ENCODE measurements at regions not wholly inside any gene's neighbourhood (a gene's known extent, or its start where the extent isn't known, plus 50 kb on each side); places are given as distances from the start of the nearest gene placed in this dataset.
"Not testable (repeated sequence)": the region's sequence is repeated elsewhere in the genome, so short reads cannot be mapped to it uniquely, and the experiment has no call there.

DNA sequence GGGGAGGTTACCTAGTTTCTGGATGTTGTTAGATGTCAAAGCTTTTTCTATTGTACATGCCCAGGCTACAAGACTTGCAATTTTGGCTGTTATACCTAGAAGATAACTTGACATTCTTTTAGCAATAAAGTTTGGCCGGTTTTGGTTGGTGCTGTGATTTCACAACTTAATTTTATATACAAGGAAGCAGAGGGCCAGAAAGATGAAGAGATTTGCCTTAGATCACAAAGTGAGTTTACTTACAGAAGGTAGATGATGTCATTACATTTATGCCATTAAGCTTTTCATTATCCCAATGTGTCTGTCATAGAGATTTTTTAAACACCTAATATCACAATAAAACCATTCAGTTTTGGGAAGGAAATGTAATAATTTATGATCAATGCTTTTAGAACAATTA, 698.7 kb upstream of the ANO3 start:
- Histone ChIP-seq H3K4me1 (ENCODE audit: insufficient read depth, insufficient read length) (no peaks in the 10 kb centered on the region), H3K4me3 (ENCODE audit: insufficient read length, low read depth) (no peak overlapping the region), H3K27me3 (ENCODE audit: insufficient read depth, insufficient read length) (no peaks in the 10 kb centered on the region), H3K9me3 (ENCODE audit: insufficient read depth, low read length) (no peaks in the 10 kb centered on the region), H3K9ac (ENCODE audit: insufficient read length, low read depth) (no peak overlapping the region), H3K36me3 (ENCODE audit: insufficient read depth, insufficient read length, low read length) (no peaks in the 10 kb centered on the region)
- no peak for TF ChIP-seq SUZ12 (IDR thresholded peaks at IDR 0.05; ENCODE audit: extremely low read depth, insufficient read depth, insufficient read length)
- TF ChIP-seq YY1 (IDR thresholded peaks at IDR 0.05; ENCODE audit: insufficient read depth, insufficient read length) = no peak
- TF ChIP-seq ZNF274 (IDR thresholded peaks at IDR 0.05; ENCODE audit: low read depth, low read length) = no peak
- DNase-seq (ENCODE audit: low read depth, low spot score) = no peak

DNA sequence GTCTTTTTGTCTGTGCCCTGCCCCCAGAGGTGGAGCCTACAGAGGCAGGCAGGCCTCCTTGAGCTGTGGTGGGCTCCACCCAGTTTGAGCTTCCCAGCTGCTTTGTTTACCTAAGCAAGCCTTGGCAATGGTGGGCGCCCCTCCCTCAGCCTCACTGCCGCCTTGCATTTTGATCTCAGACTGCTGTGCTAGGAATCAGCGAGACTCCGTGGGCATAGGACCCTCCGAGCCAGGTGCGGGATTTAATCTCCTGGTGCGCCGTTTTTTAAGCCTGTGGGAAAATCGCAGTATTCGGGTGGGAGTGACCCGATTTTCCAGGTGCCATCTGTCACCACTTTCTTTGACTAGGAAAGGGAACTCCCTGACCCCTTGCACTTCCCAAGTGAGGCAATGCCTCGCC, 682.7 kb upstream of the ANO3 start:
- not testable (repeated sequence) for DNase-seq (ENCODE audit: low read depth, low spot score); H3K4me1 ChIP-seq (ENCODE audit: insufficient read depth, insufficient read length); H3K9me3 ChIP-seq (ENCODE audit: insufficient read depth, low read length); H3K27me3 ChIP-seq (ENCODE audit: insufficient read depth, insufficient read length); H3K36me3 ChIP-seq (ENCODE audit: insufficient read depth, insufficient read length, low read length); H3K4me3 ChIP-seq (ENCODE audit: insufficient read length, low read depth); H3K9ac ChIP-seq (ENCODE audit: insufficient read length, low read depth)

DNA sequence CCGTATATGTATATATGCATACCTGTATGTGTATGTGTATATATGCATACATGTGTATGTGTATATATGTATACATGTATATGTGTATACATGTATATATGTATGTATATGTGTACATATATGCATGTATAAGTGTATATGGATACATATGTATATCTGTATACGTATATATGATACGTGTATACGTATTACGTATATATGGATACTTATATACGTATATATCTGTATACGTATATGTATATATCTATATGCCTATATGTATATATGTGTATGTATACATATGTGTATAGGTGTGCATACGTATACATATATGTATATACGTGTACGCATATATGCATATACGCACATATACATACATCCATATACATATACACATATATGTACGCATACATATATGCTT, 681.6 kb upstream of the ANO3 start:
- no peak overlapping the region for H3K4me3 ChIP-seq (ENCODE audit: insufficient read length, low read depth)
- TF ChIP-seq ZNF274 (IDR thresholded peaks at IDR 0.05; ENCODE audit: low read depth, low read length) = no peak
- TF ChIP-seq SUZ12 (IDR thresholded peaks at IDR 0.05; ENCODE audit: extremely low read depth, insufficient read depth, insufficient read length) = no peak
- TF ChIP-seq YY1 (IDR thresholded peaks at IDR 0.05; ENCODE audit: insufficient read depth, insufficient read length) = no peak
- H3K4me1 ChIP-seq (ENCODE audit: insufficient read depth, insufficient read length) = no peaks in the 10 kb centered on the region
- no peak for DNase-seq (ENCODE audit: low read depth, low spot score)
- H3K36me3 ChIP-seq (ENCODE audit: insufficient read depth, insufficient read length, low read length) = no peaks in the 10 kb centered on the region
- H3K9me3 ChIP-seq (ENCODE audit: insufficient read depth, low read length) = peaks cover 5% of the 10 kb centered on the region; the same call in 1 of the 2 replicates
- no peak overlapping the region for H3K9ac ChIP-seq (ENCODE audit: insufficient read length, low read depth)
- no peaks in the 10 kb centered on the region for H3K27me3 ChIP-seq (ENCODE audit: insufficient read depth, insufficient read length)

DNA sequence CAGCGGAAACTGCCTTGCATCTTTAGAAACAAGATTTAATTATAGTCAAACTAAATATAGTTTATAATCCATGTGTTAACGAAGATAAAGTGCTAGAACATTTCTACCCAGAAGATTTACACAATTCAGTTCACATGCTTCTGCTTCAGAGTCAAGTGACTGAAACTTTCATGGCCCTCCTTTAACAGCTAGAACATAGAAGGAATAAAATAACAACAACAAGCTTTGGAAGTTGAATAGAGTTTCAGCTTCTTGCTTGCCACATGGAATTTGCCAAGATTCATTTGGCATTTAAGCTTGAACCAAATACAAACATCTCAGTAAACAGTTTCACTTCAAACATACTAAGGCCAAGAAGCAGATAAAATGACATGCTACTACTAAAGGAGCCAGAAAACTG, 676.3 kb upstream of the ANO3 start:
- H3K9ac ChIP-seq (ENCODE audit: insufficient read length, low read depth) = no peak overlapping the region
- no peaks in the 10 kb centered on the region for H3K36me3 ChIP-seq (ENCODE audit: insufficient read depth, insufficient read length, low read length)
- H3K9me3 ChIP-seq (ENCODE audit: insufficient read depth, low read length) = peaks cover 4% of the 10 kb centered on the region; the same call in 1 of the 2 replicates
- no peaks in the 10 kb centered on the region for H3K4me1 ChIP-seq (ENCODE audit: insufficient read depth, insufficient read length)
- no peaks in the 10 kb centered on the region for H3K27me3 ChIP-seq (ENCODE audit: insufficient read depth, insufficient read length)
- DNase-seq (ENCODE audit: low read depth, low spot score) = no peak
- H3K4me3 ChIP-seq (ENCODE audit: insufficient read length, low read depth) = no peak overlapping the region
- no peak for TF ChIP-seq YY1 (IDR thresholded peaks at IDR 0.05; ENCODE audit: insufficient read depth, insufficient read length)

DNA sequence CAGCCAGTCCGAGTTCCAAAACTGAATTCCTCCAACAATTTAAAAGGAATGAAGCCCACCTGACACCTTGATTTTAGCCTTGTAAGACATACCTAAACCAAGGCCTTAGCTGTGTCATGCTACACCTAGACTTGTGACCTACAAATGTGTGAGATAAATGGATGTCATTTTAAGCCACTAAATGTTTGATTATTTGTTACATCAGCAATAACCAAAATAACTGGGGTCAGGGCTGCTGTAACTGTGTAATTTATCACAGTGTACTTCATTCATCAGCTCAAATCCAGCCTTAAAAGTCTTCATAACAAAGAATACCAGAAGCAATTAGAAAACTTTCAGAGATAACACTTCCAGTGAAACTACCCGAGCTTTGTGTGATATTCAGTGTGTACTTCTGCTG, 673.0 kb upstream of the ANO3 start:
- Histone ChIP-seq H3K9ac (ENCODE audit: insufficient read length, low read depth) (no peak overlapping the region), H3K4me1 (ENCODE audit: insufficient read depth, insufficient read length) (no peaks in the 10 kb centered on the region), H3K27me3 (ENCODE audit: insufficient read depth, insufficient read length) (no peaks in the 10 kb centered on the region), H3K9me3 (ENCODE audit: insufficient read depth, low read length) (no peaks in the 10 kb centered on the region), H3K36me3 (ENCODE audit: insufficient read depth, insufficient read length, low read length) (no peaks in the 10 kb centered on the region), H3K4me3 (ENCODE audit: insufficient read length, low read depth) (no peak overlapping the region)
- no peak for DNase-seq (ENCODE audit: low read depth, low spot score)
- no peak for TF ChIP-seq YY1 (IDR thresholded peaks at IDR 0.05; ENCODE audit: insufficient read depth, insufficient read length)
- TF ChIP-seq SUZ12 (IDR thresholded peaks at IDR 0.05; ENCODE audit: extremely low read depth, insufficient read depth, insufficient read length) = no peak
- TF ChIP-seq ZNF274 (IDR thresholded peaks at IDR 0.05; ENCODE audit: low read depth, low read length) = no peak

DNA sequence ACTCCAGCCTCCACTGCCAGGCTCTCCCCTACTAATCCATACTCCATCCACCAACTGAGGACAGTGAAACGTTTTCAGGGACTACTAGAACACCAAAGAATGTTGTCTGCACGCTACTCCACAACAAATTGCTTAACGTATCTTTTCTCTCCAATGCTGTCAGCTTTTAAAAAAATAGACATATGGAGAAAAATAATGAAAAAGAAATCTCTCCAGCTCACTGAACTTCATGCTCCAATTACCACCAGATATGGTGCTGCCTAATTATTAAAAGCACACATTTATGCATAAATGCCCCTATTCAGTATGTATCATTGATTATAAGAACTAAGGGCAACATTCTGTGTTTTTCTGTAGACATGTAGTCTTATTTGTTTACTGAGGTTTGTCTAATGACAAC, 672.2 kb upstream of the ANO3 start:
- H3K36me3 ChIP-seq (ENCODE audit: insufficient read depth, insufficient read length, low read length) = no peaks in the 10 kb centered on the region
- no peaks in the 10 kb centered on the region for H3K27me3 ChIP-seq (ENCODE audit: insufficient read depth, insufficient read length)
- DNase-seq (ENCODE audit: low read depth, low spot score) = no peak
- no peak for TF ChIP-seq SUZ12 (IDR thresholded peaks at IDR 0.05; ENCODE audit: extremely low read depth, insufficient read depth, insufficient read length)
- no peak for TF ChIP-seq YY1 (IDR thresholded peaks at IDR 0.05; ENCODE audit: insufficient read depth, insufficient read length)
- TF ChIP-seq ZNF274 (IDR thresholded peaks at IDR 0.05; ENCODE audit: low read depth, low read length) = no peak
- H3K9me3 ChIP-seq (ENCODE audit: insufficient read depth, low read length) = no peaks in the 10 kb centered on the region
- H3K9ac ChIP-seq (ENCODE audit: insufficient read length, low read depth) = no peak overlapping the region
- H3K4me1 ChIP-seq (ENCODE audit: insufficient read depth, insufficient read length) = no peaks in the 10 kb centered on the region
- no peak overlapping the region for H3K4me3 ChIP-seq (ENCODE audit: insufficient read length, low read depth)

DNA sequence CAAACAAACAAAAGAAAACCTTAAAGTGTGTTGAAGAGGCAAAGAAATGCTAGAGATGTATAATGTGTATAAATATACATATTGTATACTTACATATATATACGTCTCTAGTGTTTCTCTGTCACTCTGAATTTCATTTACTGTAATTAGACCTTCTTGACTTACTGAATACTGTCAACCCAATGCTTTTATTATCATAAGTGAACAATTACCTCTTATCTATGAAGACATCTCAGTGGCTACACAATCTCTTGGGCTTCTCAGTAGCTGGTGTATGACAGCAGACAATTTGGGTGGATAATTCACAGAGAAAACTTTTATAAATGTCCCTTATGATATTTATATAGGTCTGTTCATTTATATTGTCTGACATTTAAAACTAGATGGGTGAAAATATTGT, 664.1 kb upstream of the ANO3 start:
- H3K9ac ChIP-seq (ENCODE audit: insufficient read length, low read depth) = no peak overlapping the region
- no peak for DNase-seq (ENCODE audit: low read depth, low spot score)
- no peak for TF ChIP-seq ZNF274 (IDR thresholded peaks at IDR 0.05; ENCODE audit: low read depth, low read length)
- no peak for TF ChIP-seq SUZ12 (IDR thresholded peaks at IDR 0.05; ENCODE audit: extremely low read depth, insufficient read depth, insufficient read length)
- TF ChIP-seq YY1 (IDR thresholded peaks at IDR 0.05; ENCODE audit: insufficient read depth, insufficient read length) = no peak
- no peaks in the 10 kb centered on the region for H3K36me3 ChIP-seq (ENCODE audit: insufficient read depth, insufficient read length, low read length)
- no peaks in the 10 kb centered on the region for H3K27me3 ChIP-seq (ENCODE audit: insufficient read depth, insufficient read length)
- H3K9me3 ChIP-seq (ENCODE audit: insufficient read depth, low read length) = no peaks in the 10 kb centered on the region
- H3K4me1 ChIP-seq (ENCODE audit: insufficient read depth, insufficient read length) = no peaks in the 10 kb centered on the region
- H3K4me3 ChIP-seq (ENCODE audit: insufficient read length, low read depth) = no peak overlapping the region

DNA sequence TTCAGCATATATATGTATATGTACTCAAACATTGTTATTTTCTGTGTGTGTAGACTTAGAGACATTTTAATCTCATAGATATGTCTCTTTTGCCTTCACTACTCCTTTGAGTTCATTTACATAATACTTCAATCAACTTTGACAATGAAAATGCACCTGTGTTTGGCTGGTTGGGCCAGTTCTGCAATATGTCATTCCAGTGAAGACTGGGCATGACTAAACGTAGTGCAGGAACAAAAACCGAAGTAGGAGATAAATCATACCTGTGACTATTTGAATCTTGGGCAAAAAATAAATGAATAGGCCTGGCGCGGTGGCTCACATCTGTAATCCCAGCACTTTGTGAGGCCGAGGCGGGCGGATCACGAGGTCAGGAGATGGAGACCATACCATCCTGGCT, 640.0 kb upstream of the ANO3 start:
- no peak for DNase-seq (ENCODE audit: low read depth, low spot score)
- Histone ChIP-seq H3K4me3 (ENCODE audit: insufficient read length, low read depth) (no peak overlapping the region), H3K9ac (ENCODE audit: insufficient read length, low read depth) (no peak overlapping the region), H3K27me3 (ENCODE audit: insufficient read depth, insufficient read length) (no peaks in the 10 kb centered on the region), H3K9me3 (ENCODE audit: insufficient read depth, low read length) (no peaks in the 10 kb centered on the region), H3K4me1 (ENCODE audit: insufficient read depth, insufficient read length) (no peaks in the 10 kb centered on the region), H3K36me3 (ENCODE audit: insufficient read depth, insufficient read length, low read length) (no peaks in the 10 kb centered on the region)
- TF ChIP-seq ZNF274 (IDR thresholded peaks at IDR 0.05; ENCODE audit: low read depth, low read length) = no peak
- TF ChIP-seq YY1 (IDR thresholded peaks at IDR 0.05; ENCODE audit: insufficient read depth, insufficient read length) = no peak
- TF ChIP-seq SUZ12 (IDR thresholded peaks at IDR 0.05; ENCODE audit: extremely low read depth, insufficient read depth, insufficient read length) = no peak

Measured in NT2/D1 (cell line).